Immature natural killer cell (primary cell): ENCODE measurements at regions not wholly inside any gene's neighbourhood (a gene's known extent, or its start where the extent isn't known, plus 50 kb on each side); places are given as distances from the start of the nearest gene placed in this dataset.

Experiments used
- DNase-seq, 3 donors: peaks; one replicate each; pipeline ENCODE4 v3.0.0; 2022; ENCODE audit warnings: mixed read lengths in 1 of 3
- H3K27ac Mint-ChIP-seq, 6 donors: one replicate each; pipeline ENCODE4 v1.8.0; 2020; ENCODE audit warnings: mixed read lengths in 6 of 6, mild to moderate bottlenecking in 5 of 6, inconsistent platforms in 4 of 6, moderate library complexity in 3 of 6
- H3K27me3 Mint-ChIP-seq, 3 donors: one replicate each; pipeline ENCODE4 v1.8.0; 2020 to 2021; ENCODE audit warnings: low read depth in 3 of 3, mild to moderate bottlenecking in 3 of 3, mixed read lengths in 3 of 3, moderate library complexity in 3 of 3, inconsistent platforms in 1 of 3
- H3K36me3 Mint-ChIP-seq, 3 donors: one replicate each; pipeline ENCODE4 v1.8.0; 2020; ENCODE audit warnings: mixed read lengths in 3 of 3, inconsistent platforms in 2 of 3, mild to moderate bottlenecking in 2 of 3
- H3K4me1 Mint-ChIP-seq, 2 donors: one replicate each; pipeline ENCODE4 v1.8.0; 2020; ENCODE audit warnings: inconsistent platforms in 2 of 2, mild to moderate bottlenecking in 2 of 2, mixed read lengths in 2 of 2, moderate library complexity in 1 of 2
- H3K4me3 Mint-ChIP-seq, 5 donors: one replicate each; pipeline ENCODE4 v1.8.0; 2020; ENCODE audit warnings: mild to moderate bottlenecking in 5 of 5, mixed read lengths in 5 of 5, inconsistent platforms in 3 of 5, moderate library complexity in 3 of 5
- H3K9me3 Mint-ChIP-seq, 6 donors: one replicate each; pipeline ENCODE4 v1.8.0; 2020; ENCODE audit warnings: mild to moderate bottlenecking in 6 of 6, mixed read lengths in 6 of 6, inconsistent platforms in 4 of 6, moderate library complexity in 3 of 6

GRCh38 chr7:26553128-26553527 lies 261.5 kb downstream of the SNX10 start:
- no peak overlapping the region for H3K4me3 Mint-ChIP-seq
- H3K27me3 Mint-ChIP-seq, result peaks cover 3 to 12% (median 11%) of the 10 kb centered on the region in 3 donors
- no peaks in the 10 kb centered on the region for H3K9me3 Mint-ChIP-seq
- H3K27ac Mint-ChIP-seq, result no peak overlapping the region
- no peaks in the 10 kb centered on the region for H3K4me1 Mint-ChIP-seq
- no peak for DNase-seq
- no peaks in the 10 kb centered on the region for H3K36me3 Mint-ChIP-seq

GRCh38 chr7:26553582-26553981 lies 261.9 kb downstream of the SNX10 start:
- peaks cover 3 to 12% (median 10%) of the 10 kb centered on the region in 3 donors for H3K27me3 Mint-ChIP-seq
- H3K9me3 Mint-ChIP-seq, result no peaks in the 10 kb centered on the region
- no peaks in the 10 kb centered on the region for H3K4me1 Mint-ChIP-seq
- no peak overlapping the region for H3K4me3 Mint-ChIP-seq
- DNase-seq, result no peak
- H3K27ac Mint-ChIP-seq, result no peak overlapping the region
- no peaks in the 10 kb centered on the region for H3K36me3 Mint-ChIP-seq

GRCh38 chr7:26554952-26555351 lies 263.3 kb downstream of the SNX10 start:
- H3K36me3 Mint-ChIP-seq, result no peaks in the 10 kb centered on the region
- no peak overlapping the region for H3K4me3 Mint-ChIP-seq
- no peaks in the 10 kb centered on the region for H3K9me3 Mint-ChIP-seq
- no peak for DNase-seq
- no peaks in the 10 kb centered on the region for H3K4me1 Mint-ChIP-seq
- H3K27me3 Mint-ChIP-seq, result peaks cover 3 to 12% (median 4%) of the 10 kb centered on the region in 3 donors
- no peak overlapping the region for H3K27ac Mint-ChIP-seq

GRCh38 chr7:26556061-26556881 lies 264.6 kb downstream of the SNX10 start:
- H3K27me3 Mint-ChIP-seq, result peaks cover 3 to 8% (median 4%) of the 10 kb centered on the region in 3 donors

GRCh38 chr7:26560526-26561256 lies 269.0 kb downstream of the SNX10 start:
- Mint-ChIP-seq H3K4me3 (no peak overlapping the region), H3K9me3 (peaks cover 0 to 2% (median 0%) of the 10 kb centered on the region in 6 donors), H3K27ac (no peak overlapping the region), H3K4me1 (no peaks in the 10 kb centered on the region), H3K36me3 (no peaks in the 10 kb centered on the region), H3K27me3 (peaks cover 1 to 8% (median 2%) of the 10 kb centered on the region in 3 donors)
- no peak for DNase-seq

More at GRCh38 chr7:26556061-26556881, 264.6 kb downstream of the SNX10 start:
- Mint-ChIP-seq H3K4me1 (no peaks in the 10 kb centered on the region), H3K27ac (no peak overlapping the region), H3K9me3 (no peaks in the 10 kb centered on the region), H3K36me3 (no peaks in the 10 kb centered on the region), H3K4me3 (no peak overlapping the region)
- DNase-seq, result no peak

GRCh38 chr7:26562841-26563240 lies 271.2 kb downstream of the SNX10 start:
- H3K27me3 Mint-ChIP-seq, result peaks cover 1 to 11% (median 2%) of the 10 kb centered on the region in 3 donors
- no peaks in the 10 kb centered on the region for H3K36me3 Mint-ChIP-seq
- no peaks in the 10 kb centered on the region for H3K4me1 Mint-ChIP-seq
- no peak for DNase-seq
- H3K9me3 Mint-ChIP-seq, result peaks cover 0 to 2% (median 0%) of the 10 kb centered on the region in 6 donors
- H3K27ac Mint-ChIP-seq, result no peak overlapping the region
- H3K4me3 Mint-ChIP-seq, result no peak overlapping the region

- Mint-ChIP-seq H3K36me3 (no peaks in the 10 kb centered on the region), H3K27ac (no peak overlapping the region), H3K4me3 (no peak overlapping the region), H3K27me3 (peaks cover 1 to 12% (median 2%) of the 10 kb centered on the region in 3 donors), H3K9me3 (peaks cover 0 to 2% (median 0%) of the 10 kb centered on the region in 6 donors), H3K4me1 (no peaks in the 10 kb centered on the region)
- DNase-seq, result no peak
These were observed 271.7 kb downstream of the SNX10 start for GRCh38 chr7:26563406-26563805.

GRCh38 chr7:26567266-26567665 lies 275.6 kb downstream of the SNX10 start:
- H3K27ac Mint-ChIP-seq, result no peak overlapping the region
- DNase-seq, result no peak
- no peak overlapping the region for H3K4me3 Mint-ChIP-seq

GRCh38 chr7:26574476-26574875 lies 282.8 kb downstream of the SNX10 start:
- Mint-ChIP-seq H3K36me3 (no peaks in the 10 kb centered on the region), H3K27ac (no peak overlapping the region), H3K9me3 (peaks cover 0 to 2% (median 0%) of the 10 kb centered on the region in 6 donors), H3K4me3 (no peak overlapping the region), H3K27me3 (peaks cover 4 to 16% (median 5%) of the 10 kb centered on the region in 3 donors), H3K4me1 (no peaks in the 10 kb centered on the region)
- DNase-seq, result no peak

More at GRCh38 chr7:26567266-26567665, 275.6 kb downstream of the SNX10 start:
- H3K27me3 Mint-ChIP-seq, result peaks cover 2 to 16% (median 3%) of the 10 kb centered on the region in 3 donors
- no peaks in the 10 kb centered on the region for H3K4me1 Mint-ChIP-seq
- H3K36me3 Mint-ChIP-seq, result no peaks in the 10 kb centered on the region
- H3K9me3 Mint-ChIP-seq, result peaks cover 0 to 4% (median 0%) of the 10 kb centered on the region in 6 donors

GRCh38 chr7:26580064-26580591 lies 284.3 kb downstream of the SKAP2 start:
- Mint-ChIP-seq H3K27ac (no peak overlapping the region), H3K4me3 (no peak overlapping the region), H3K27me3 (peaks cover 2 to 16% (median 2%) of the 10 kb centered on the region in 3 donors), H3K9me3 (no peaks in the 10 kb centered on the region), H3K4me1 (no peaks in the 10 kb centered on the region), H3K36me3 (no peaks in the 10 kb centered on the region)
- DNase-seq, result no peak

- H3K9me3 Mint-ChIP-seq, result no peaks in the 10 kb centered on the region
- peaks cover 2 to 15% (median 2%) of the 10 kb centered on the region in 3 donors for H3K27me3 Mint-ChIP-seq
- no peak overlapping the region for H3K27ac Mint-ChIP-seq
These were observed 283.7 kb downstream of the SKAP2 start for GRCh38 chr7:26580711-26581110.

GRCh38 chr7:26583094-26583648 lies 281.2 kb downstream of the SKAP2 start:
- Mint-ChIP-seq H3K36me3 (no peaks in the 10 kb centered on the region), H3K9me3 (no peaks in the 10 kb centered on the region), H3K27me3 (peaks cover 3 to 8% (median 7%) of the 10 kb centered on the region in 3 donors), H3K4me1 (no peaks in the 10 kb centered on the region), H3K27ac (no peak overlapping the region), H3K4me3 (no peak overlapping the region)
- DNase-seq, result no peak

More at GRCh38 chr7:26580711-26581110, 283.7 kb downstream of the SKAP2 start:
- DNase-seq, result no peak
- H3K4me3 Mint-ChIP-seq, result no peak overlapping the region
- no peaks in the 10 kb centered on the region for H3K4me1 Mint-ChIP-seq
- no peaks in the 10 kb centered on the region for H3K36me3 Mint-ChIP-seq

- peaks cover 3 to 9% (median 3%) of the 10 kb centered on the region in 3 donors for H3K27me3 Mint-ChIP-seq
- no peak overlapping the region for H3K4me3 Mint-ChIP-seq
- no peaks in the 10 kb centered on the region for H3K9me3 Mint-ChIP-seq
- no peaks in the 10 kb centered on the region for H3K36me3 Mint-ChIP-seq
- no peak overlapping the region for H3K27ac Mint-ChIP-seq
- no peak for DNase-seq
- no peaks in the 10 kb centered on the region for H3K4me1 Mint-ChIP-seq
These were observed 280.1 kb downstream of the SKAP2 start for GRCh38 chr7:26584326-26584725.
